Dermis blood vessel endothelial cell (primary cell): ENCODE measurements at regions not wholly inside any gene's neighbourhood (a gene's known extent, or its start where the extent isn't known, plus 50 kb on each side); places are given as distances from the start of the nearest gene placed in this dataset.

ENCODE experiments used
- DNase-seq: peaks from one replicate; pipeline ENCODE4 v3.0.0; 2010

DNA sequence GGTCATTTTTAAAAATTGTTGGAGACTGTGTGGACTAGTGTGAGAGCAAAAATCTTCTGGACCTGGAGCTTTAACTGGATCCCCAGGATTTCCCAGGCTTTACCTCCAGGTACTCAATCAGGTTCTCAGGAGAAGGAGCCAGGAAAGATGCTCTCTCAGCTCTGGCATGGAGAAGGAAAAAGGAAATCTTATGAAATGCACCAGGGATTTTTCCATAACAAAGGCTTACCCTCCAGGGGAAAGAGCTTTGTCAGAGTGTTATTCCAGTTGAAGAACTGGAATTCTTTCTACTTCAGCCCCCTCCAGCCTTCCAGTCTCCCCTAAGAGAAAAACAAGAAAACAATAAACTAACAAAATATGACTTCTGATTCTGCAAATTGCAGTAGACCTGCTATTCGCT, 436.7 kb upstream of the ANKRD30A start:
- DNase-seq: no peak

GRCh38 chr10:36683421-36683820, 442.0 kb upstream of the ANKRD30A start:
- no peak for DNase-seq

- no peak for DNase-seq
These were observed 443.4 kb upstream of the ANKRD30A start for GRCh38 chr10:36681751-36682632.

- DNase-seq: no peak
These were observed 445.8 kb upstream of the ANKRD30A start for GRCh38 chr10:36679554-36679953.

- DNase-seq: no peak
These were observed 448.0 kb upstream of the ANKRD30A start for GRCh38 chr10:36677431-36677768.

- no peak for DNase-seq
These were observed 448.5 kb upstream of the ANKRD30A start for GRCh38 chr10:36676756-36677430.

GRCh38 chr10:36676321-36676720, 449.1 kb upstream of the ANKRD30A start:
- no peak for DNase-seq

DNA sequence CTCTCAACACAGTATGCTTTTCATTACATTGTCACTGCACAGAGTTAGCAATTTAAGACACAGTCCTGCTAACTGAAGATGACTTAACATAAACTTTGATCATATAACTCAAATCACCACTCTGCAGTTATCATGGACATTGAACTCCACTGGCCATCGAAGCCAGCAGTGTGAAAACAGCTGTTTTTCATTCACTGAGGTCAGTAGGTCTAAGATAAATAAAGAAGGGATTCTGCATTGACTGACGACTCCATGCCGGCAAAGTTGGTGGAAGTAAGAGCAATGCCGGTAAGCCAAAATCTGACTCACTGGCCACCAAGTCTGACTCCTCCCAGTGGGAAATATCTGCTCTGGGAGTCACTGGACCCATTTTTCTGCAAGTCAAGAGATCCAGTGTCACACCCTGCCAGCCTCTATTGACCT, 449.9 kb upstream of the ANKRD30A start:
- no peak for DNase-seq

DNA sequence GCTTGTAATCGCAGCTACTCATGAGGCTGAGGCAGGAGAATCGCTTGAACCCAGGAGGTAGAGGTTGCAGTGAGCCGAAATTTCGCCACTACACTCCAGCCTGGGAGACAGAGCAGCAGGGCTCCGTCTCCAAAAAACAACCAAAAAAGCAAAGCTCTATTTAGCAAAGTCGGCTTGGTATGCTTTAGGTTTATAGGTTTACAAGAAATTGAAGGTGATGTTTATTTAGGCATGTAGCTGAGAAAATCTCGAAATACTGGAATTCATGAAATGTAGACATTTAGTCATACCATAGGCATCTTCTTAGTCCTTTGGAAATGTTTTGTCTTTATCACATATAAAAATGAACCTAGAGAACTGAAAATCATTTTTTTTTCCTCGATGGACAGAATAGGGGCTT, 453.8 kb upstream of the ANKRD30A start:
- no peak for DNase-seq

DNA sequence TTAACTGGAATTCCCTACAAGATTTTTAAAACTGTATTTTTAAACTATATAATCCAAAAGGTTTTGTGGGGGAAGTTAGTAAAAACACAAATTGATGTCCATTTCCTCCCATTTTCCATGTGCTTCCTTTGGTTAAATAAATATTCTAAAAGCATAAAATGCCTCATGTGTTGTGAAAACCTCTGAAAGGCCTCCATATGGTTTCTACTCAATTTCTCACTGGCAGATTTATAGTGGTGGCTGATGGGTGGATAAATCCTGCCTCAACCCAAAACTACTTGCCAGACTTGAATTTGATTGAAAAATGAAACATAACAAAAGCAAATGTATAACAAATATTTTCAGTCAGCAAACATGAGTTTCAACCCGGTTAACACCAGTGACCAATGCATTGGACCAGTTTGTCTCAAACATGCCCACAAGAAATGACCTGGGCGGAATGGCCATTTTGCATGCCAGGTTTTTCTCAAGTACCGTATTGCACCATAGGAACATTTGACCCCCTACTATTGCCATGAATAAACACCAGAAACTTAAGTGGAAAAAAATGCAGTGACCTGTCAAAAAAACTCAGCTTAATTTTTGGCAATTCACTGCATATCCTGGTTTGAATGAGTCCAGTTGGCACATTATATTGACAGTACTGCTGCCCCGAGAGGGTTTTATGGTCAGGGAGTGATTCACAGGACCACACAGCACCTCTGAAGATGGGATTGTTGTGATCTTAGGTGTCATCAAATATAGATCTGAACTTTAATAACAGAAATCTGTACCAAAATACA, 454.6 kb upstream of the ANKRD30A start:
- peak; percentile 9 for DNase-seq

DNA sequence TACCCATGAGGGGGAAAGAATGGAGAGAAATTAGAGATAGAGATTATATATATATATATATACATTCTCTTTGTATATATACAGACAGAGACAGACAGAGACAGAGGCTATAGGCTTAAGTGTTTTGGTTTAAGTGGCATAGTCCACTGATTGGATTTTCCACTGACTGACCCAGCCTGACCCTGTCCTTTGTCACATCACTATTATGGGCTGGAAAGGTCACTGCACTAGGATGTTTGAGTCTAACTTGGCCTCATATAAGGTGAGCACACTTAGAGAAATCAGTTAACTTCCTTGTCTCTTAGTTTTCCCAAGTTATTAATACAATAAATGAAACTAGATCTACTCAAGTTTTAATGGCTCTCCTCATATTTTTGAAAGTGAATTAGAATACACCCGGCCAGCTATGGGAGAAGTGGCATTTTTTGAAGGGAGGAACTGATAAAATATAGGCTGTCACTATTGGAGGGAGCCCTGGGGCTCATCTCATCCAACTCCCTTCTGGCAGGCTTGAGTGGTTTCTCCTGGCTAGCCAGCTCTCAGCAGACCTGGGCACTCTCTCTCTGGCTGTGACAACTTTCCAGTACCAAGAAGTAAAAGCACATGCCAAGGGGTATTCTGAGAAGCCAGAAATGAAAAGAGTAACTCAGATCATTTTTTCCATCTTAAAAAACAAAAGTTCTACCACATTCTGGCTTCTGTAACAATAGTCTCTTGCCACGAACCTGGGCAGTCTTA, 455.6 kb upstream of the ANKRD30A start:
- DNase-seq: no peak

GRCh38 chr10:36666451-36666850, 458.9 kb upstream of the ANKRD30A start:
- no peak for DNase-seq

- DNase-seq: no peak
These were observed 462.8 kb upstream of the ANKRD30A start for GRCh38 chr10:36662571-36662970.

- DNase-seq: no peak
These were observed 475.1 kb upstream of the ANKRD30A start for GRCh38 chr10:36650274-36650673.

GRCh38 chr10:36647540-36647939, 477.9 kb upstream of the ANKRD30A start:
- no peak for DNase-seq

GRCh38 chr10:36640626-36641025, 484.8 kb upstream of the ANKRD30A start:
- DNase-seq: no peak

DNA sequence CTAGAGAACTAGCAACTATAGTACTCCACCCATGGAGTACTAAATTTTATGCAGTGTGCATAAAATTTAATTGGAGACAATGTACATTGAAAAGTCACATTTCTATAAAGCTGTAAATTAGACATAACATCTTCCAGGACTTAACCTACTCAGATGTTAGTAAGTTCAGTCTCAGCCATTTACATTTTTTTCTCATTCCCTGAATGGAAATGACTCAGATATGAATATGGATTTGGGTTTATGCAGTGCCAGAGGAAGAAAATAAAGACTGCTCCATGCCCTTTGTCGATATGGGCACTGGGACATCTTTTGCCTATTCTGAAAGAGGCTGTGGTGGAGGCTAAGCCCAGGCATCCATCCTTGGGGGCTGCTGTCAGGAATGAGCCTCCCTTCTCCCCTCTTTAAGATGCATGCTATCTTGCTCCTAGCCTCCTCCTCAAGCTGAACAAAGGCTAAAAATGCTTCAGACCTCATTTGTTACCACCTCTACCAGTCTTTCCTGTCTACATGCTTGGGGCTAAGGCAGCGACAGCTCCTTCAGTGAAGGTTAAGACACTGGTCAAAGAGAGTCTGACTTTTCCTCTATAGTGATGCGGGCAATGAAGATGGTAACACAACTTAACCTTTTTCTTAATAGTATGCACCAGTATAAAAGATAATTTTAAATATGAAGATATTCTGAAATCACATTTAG, 486.8 kb upstream of the ANKRD30A start:
- no peak for DNase-seq

DNA sequence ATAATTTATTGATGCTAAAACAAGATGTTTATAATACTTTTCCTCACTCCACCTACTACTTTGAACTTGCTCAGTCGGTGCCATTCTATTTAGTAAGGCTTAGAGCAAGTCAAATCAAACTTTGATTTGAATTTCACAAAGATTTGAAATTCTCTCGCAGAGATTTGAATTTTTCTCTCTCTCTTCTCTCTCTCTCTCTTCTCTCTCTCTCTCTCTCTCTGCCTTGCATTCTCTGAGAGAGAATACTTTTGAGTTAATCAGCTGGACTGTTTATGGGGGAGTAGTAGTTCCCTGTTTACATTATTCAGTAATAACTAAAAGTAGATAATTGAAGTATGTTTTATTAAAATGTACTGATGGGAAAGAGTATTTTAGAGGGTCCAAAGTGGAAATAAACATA, 488.5 kb upstream of the ANKRD30A start:
- no peak for DNase-seq

- DNase-seq: no peak
These were observed 489.0 kb upstream of the ANKRD30A start for GRCh38 chr10:36636285-36636839.

- peak; percentile 12 for DNase-seq
These were observed 490.5 kb upstream of the ANKRD30A start for GRCh38 chr10:36634916-36635315.

- no peak for DNase-seq
These were observed 495.1 kb upstream of the ANKRD30A start for GRCh38 chr10:36630267-36630666.

DNA sequence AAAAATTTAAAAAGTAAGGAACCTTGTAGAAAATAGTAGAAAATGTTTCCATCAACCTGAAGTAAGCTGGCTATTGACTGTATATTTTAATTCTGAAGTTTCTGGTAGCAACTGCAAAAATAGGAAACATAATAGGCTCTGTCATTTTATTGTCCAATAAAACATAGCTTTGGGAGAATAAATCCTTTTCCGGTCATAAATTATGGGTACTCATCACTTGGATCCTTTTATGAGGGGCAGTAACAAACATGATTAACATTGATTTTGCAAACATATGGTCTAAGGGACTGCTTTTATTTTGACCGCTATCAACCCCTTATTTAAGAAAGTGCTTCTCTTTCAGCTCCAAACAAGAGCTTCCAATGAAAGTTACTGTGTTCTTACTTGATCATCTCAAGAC, 495.9 kb upstream of the ANKRD30A start:
- no peak for DNase-seq
